Stimulated activated CD8-positive, alpha-beta memory T cell treated with anti-CD3 and anti-CD28 coated beads, Interleukin-12 subunit alpha, Interleukin-12 subunit beta, amount 100 ng/mL, for 1 hour (primary cell): ENCODE measurements at regions not wholly inside any gene's neighbourhood (a gene's known extent, or its start where the extent isn't known, plus 50 kb on each side); places are given as distances from the start of the nearest gene placed in this dataset.

ENCODE experiments used
- DNase-seq: peaks from one replicate; pipeline ENCODE4 v3.0.0-alpha.2; 2020; ENCODE audit warnings: low read depth

- DNase-seq = no peak
Observed at GRCh38 chr18:78679613-78680260, 299.9 kb upstream of the SALL3 start.

- DNase-seq = no peak
Observed at GRCh38 chr18:78681396-78681795, 298.2 kb upstream of the SALL3 start.

- no peak for DNase-seq
Observed at GRCh38 chr18:78681934-78682333, 297.7 kb upstream of the SALL3 start.

GRCh38 chr18:78682716-78683115 is 296.9 kb upstream of the SALL3 start:
- no peak for DNase-seq

GRCh38 chr18:78683191-78684010 is 296.2 kb upstream of the SALL3 start:
- DNase-seq = no peak

- no peak for DNase-seq
Observed at GRCh38 chr18:78685250-78685979, 294.2 kb upstream of the SALL3 start.

DNA sequence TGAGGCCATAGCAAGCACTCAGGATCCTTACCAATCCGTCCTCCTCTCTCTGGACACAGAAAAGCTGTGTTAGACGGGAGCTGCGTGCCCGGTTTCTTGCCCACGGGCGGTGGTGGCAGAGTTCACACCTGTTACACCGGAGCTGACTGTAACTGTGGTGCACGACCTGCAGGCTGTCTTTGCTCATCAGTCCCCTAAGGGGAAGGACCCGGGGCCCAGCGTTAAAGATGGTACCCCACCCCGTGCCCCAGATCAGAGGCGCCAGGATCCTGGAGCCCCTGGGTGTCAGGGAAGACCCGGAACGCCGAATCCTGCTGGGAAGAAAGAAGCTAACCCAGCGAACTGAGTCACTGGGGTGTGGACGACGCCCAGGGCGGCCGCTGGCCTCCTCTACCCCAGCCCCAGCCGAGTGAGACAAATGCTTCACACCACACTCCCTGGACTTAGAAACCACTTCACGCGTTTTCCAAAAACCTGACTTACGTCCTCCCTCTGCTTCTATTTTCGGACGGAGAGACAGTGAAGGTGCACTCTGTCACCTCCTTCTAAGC is 293.6 kb upstream of the SALL3 start:
- no peak for DNase-seq

DNA sequence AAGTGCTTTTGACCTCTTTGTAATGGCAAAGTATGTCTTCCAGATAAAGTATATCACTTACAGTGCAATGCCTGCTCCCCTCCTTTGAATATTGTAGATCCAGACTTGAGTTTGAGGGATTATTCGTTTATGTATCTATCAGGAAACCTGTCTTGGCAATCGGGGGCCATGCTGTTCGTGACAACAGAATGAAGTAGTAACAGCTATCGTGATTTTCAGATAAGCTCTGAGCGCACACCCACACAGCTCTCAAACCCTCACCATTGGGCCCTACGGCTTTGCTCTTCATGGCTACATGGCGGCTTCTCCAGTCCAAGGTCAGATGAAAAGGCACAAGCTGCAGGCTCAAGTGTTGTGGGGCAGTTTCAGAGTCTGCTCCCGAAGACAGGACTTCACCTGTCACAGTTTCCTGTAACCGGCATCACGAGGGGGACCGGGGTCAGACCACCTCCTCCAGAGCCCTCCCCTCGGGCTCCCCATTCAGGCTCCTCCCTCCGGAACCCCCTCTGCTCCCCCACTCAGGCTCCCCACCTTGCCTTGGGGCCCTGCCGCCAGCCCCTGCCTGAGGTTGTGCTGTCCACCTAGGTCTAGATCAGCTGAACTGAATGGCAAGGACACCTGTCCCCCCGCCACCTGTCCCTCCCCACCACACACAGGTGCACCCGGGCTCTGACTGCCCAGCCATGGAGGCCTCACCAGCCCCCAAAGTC is 292.5 kb upstream of the SALL3 start:
- no peak for DNase-seq

GRCh38 chr18:78687736-78688135 is 291.9 kb upstream of the SALL3 start:
- no peak for DNase-seq

GRCh38 chr18:78688249-78688648 is 291.4 kb upstream of the SALL3 start:
- no peak for DNase-seq

GRCh38 chr18:78688916-78689315 is 290.7 kb upstream of the SALL3 start:
- DNase-seq = no peak

DNA sequence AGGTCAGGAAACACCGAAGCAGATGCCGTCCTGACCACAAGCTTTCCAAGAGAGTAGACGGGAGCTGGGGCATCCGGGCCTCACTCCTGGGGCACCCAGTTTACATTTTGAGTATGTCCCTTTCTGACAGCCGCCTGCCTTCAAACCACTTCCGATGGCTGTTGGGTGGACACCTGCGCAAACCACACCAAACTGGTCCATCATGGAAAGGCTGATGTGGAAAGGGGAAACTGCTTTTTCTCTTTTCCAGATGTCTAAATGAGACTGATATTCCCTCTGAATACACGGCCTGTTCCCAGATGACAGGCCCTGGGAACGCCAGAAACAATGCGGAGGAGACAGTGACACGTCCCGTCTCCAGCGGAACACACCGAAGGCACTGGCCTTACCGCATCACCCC is 290.0 kb upstream of the SALL3 start:
- DNase-seq = no peak

DNA sequence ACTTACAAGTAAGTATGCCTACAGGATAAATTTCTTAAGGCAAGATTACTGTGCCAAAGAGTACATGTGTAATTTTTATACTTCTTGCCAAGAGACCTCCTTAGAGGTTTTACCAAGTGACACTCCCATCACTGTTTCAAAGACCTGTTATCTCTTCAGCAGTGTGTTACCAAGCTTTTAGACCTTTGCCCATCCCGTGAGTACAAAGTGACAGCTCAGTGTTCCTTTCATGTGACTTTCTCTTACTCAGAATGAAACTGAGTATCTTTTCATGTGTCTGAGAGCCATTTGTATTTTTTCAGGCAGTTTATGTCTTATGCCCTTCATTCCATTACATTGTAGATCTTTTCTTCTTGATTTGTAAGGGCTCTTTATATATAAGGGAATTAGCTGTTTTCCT is 287.5 kb upstream of the SALL3 start:
- no peak for DNase-seq

DNA sequence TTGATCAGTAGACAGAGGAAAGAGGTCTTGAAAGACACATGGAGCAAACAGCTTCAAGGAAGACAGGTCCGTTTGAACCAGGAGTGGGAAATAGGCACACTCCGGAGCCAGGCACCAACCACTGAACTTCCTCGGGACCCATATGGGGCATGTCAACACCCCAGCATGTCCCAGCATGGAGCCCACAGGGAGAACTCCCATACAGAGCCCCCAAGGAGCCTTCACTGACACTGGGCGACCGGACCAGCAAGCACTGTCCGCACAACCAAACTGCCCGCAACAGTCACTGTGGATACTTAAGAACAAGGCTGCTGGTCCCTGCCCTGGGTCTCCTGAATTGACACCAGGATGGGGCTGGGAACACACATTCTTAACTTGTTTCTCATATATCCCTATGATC is 286.2 kb upstream of the SALL3 start:
- no peak for DNase-seq

DNA sequence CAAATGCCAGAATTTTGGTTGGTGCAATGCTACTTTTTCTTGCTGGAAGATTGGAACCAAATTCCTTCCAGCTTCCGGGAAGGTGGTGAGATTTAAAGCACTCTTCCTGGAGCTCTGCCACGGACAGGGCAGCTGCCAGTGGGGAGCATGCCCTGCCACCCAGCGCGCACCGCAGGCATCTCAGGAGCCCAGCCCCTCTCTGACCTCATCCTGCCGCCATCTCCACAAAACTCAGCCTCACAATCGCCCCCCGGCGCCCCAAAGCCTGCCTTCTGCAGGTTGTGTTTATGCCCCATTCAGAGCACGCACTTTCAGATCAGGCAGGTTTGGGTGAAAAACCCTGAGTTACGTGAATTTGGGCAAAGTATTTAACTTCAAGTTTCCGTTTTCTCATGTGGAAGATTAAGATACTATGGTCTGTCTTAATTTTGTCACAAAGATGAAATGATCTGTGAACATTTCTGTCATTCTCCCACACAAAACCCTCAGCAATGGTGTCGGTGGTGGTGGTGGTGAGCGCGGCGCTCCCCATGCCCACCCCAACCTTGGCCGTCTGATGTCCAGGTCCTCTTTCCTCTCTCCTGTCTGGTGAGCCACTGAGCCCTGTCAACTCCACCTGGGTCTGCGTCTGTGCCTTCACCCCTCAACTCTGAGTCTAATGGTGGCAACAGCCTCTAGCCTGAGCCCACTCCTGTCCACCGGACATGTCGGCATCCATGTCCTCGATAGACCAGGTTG is 282.8 kb upstream of the SALL3 start:
- DNase-seq = no peak

- no peak for DNase-seq
Observed at GRCh38 chr18:78697446-78697845, 282.2 kb upstream of the SALL3 start.

GRCh38 chr18:78698914-78699313 is 280.7 kb upstream of the SALL3 start:
- no peak for DNase-seq

GRCh38 chr18:78699499-78699898 is 280.1 kb upstream of the SALL3 start:
- DNase-seq = no peak

- no peak for DNase-seq
Observed at GRCh38 chr18:78701771-78702396, 277.7 kb upstream of the SALL3 start.

DNA sequence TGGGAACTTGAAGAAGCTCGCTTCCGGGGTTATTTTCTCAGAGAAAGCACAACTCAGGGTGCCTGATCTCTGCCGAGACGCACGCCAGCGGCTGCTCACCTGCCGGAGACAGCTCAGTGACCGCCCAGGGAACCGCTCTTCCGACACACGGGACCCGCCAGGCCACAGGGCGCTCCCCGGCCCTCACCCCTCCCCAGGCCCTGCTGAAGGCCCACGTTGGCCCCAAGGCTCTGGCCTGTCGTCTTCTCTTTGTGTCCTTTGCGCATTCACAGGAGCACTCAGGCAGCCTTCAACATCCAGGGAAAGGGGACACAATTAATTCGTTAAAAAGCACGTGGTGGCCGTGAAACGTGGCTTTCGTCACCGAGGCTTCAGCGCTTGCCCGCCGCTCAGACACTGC is 276.3 kb upstream of the SALL3 start:
- DNase-seq = no peak

DNA sequence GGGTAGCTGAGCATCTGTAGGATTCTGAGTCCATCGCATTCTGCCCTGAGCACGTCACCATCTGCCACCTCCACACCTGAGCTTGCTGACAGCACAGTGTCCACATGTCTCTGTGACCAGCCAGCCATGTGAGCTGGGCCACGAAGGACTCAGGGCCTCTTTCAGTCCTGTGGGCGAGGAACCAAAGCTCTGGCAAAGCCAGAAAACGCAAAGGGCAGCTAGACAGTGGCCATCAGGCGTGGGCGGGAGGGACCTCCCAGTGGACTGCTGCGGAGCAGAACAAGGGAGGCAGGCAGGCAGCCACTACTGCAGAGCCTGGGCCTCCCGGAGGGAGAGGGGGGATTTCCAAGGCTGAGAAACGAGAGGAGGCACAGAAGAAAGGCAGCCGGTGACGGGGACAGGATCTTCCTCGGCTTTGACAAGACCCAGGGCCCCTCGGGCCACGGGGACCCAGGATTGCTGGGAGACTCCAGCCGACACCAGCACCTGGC is 274.6 kb upstream of the SALL3 start:
- no peak for DNase-seq
